ENCODE measurements at regions not wholly inside any gene's neighbourhood (a gene's known extent, or its start where the extent isn't known, plus 50 kb on each side); places are given as distances from the start of the nearest gene placed in this dataset.
"Not testable (repeated sequence)": the region's sequence is repeated elsewhere in the genome, so short reads cannot be mapped to it uniquely, and the experiment has no call there.

DNA sequence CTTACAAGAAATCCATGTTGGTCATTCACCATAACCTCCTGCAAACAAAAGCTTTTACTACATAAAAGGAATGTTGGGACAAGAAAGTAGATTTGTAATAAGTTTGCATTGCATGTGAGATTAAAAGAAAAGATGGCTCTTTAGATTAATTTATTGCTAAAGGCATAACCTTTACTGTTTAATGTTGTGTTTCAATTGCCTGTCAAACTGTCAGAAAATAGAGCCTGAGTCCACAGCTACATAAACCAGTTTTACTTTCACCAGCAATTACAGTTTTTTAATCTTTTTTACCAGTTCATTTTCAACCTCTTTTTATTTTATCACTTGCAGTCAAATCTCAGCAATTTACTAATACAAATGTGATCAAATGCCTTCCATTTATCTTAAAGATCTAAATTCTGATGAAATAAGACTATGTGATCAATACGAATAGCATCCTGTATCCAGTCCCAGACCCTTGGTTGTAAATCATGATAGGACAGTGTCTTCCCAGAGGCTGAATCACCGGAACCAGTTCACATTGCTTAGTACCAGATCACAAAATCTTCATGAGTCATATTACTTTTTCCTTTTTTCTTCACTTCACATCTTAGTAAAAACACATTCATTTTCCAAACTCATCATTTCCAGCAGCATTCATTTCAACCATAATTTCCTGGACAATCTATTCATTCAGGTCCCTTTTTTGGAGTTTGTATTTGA, 95.4 kb upstream of the FRG1 start:
- no peak overlapping the region for H3K4me2 ChIP-seq (ENCODE audit: low read length)
- no peak overlapping the region for H3K4me3 ChIP-seq (ENCODE audit: low read length)
- H4K20me1 ChIP-seq (ENCODE audit: control insufficient read depth, insufficient read depth, low read depth, low read length) = no peaks in the 10 kb centered on the region
- H3K79me2 ChIP-seq (ENCODE audit: control insufficient read depth, low read length) = no peaks in the 10 kb centered on the region
- H3F3A ChIP-seq (ENCODE audit: control insufficient read depth, insufficient read depth) = no peaks in the 10 kb centered on the region
- TF ChIP-seq, protein P1, sequence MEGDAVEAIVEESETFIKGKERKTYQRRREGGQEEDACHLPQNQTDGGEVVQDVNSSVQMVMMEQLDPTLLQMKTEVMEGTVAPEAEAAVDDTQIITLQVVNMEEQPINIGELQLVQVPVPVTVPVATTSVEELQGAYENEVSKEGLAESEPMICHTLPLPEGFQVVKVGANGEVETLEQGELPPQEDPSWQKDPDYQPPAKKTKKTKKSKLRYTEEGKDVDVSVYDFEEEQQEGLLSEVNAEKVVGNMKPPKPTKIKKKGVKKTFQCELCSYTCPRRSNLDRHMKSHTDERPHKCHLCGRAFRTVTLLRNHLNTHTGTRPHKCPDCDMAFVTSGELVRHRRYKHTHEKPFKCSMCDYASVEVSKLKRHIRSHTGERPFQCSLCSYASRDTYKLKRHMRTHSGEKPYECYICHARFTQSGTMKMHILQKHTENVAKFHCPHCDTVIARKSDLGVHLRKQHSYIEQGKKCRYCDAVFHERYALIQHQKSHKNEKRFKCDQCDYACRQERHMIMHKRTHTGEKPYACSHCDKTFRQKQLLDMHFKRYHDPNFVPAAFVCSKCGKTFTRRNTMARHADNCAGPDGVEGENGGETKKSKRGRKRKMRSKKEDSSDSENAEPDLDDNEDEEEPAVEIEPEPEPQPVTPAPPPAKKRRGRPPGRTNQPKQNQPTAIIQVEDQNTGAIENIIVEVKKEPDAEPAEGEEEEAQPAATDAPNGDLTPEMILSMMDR (IDR thresholded peaks at IDR 0.05; ENCODE audit: low read depth, low read length, poor library complexity, severe bottlenecking) = no peak
- no peak overlapping the region for H3K27ac ChIP-seq (ENCODE audit: low read depth, low read length)
- no peaks in the 10 kb centered on the region for H3K4me1 ChIP-seq (ENCODE audit: control insufficient read depth, low read length)
- H3K9me3 ChIP-seq (ENCODE audit: control insufficient read depth, insufficient read depth, low read length) = peaks cover 5% of the 10 kb centered on the region; the same call in 1 of the 2 replicates
- no peaks in the 10 kb centered on the region for H3K36me3 ChIP-seq (ENCODE audit: control insufficient read depth, low read length)
- H3K9me2 ChIP-seq (replicated peaks; ENCODE audit: control insufficient read depth, low read length) = no peaks in the 10 kb centered on the region
- no peaks in the 10 kb centered on the region for H3K27me3 ChIP-seq (ENCODE audit: control insufficient read depth, low read length)

DNA sequence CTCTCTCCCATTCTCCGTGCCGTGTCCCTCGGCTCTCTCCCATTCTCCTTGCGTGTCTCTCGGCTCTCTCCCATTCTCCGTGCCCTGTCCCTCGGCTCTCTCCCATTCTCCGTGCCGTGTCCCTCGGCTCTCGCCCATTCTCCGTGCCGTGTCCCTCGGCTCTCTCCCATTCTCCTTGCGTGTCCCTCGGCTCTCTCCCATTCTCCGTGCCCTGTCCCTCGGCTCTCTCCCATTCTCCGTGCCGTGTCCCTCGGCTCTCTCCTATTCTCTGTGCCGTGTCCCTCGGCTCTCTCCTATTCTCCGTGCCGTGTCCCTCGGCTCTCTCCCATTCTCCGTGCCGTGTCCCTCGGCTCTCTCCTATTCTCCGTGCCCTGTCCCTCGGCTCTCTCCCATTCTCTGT, 94.6 kb upstream of the FRG1 start:
- not testable (repeated sequence) for H3K9me2 ChIP-seq (replicated peaks; ENCODE audit: control insufficient read depth, low read length); H3K79me2 ChIP-seq (ENCODE audit: control insufficient read depth, low read length); H3F3A ChIP-seq (ENCODE audit: control insufficient read depth, insufficient read depth); H3K9me3 ChIP-seq (ENCODE audit: control insufficient read depth, insufficient read depth, low read length); H3K36me3 ChIP-seq (ENCODE audit: control insufficient read depth, low read length); H3K4me3 ChIP-seq (ENCODE audit: low read length); H3K4me2 ChIP-seq (ENCODE audit: low read length); H3K4me1 ChIP-seq (ENCODE audit: control insufficient read depth, low read length); H3K27ac ChIP-seq (ENCODE audit: low read depth, low read length); H4K20me1 ChIP-seq (ENCODE audit: control insufficient read depth, insufficient read depth, low read depth, low read length); H3K27me3 ChIP-seq (ENCODE audit: control insufficient read depth, low read length)

DNA sequence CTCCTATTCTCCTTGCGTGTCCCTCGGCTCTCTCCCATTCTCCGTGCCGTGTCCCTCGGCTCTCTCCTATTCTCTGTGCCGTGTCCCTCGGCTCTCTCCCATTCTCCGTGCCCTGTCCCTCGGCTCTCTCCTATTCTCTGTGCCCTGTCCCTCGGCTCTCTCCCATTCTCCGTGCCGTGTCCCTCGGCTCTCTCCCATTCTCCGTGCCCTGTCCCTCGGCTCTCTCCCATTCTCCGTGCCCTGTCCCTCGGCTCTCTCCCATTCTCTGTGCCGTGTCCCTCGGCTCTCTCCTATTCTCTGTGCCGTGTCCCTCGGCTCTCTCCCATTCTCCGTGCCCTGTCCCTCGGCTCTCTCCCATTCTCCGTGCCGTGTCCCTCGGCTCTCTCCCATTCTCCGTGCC, 94.1 kb upstream of the FRG1 start:
- H3K36me3 ChIP-seq (ENCODE audit: control insufficient read depth, low read length); H4K20me1 ChIP-seq (ENCODE audit: control insufficient read depth, insufficient read depth, low read depth, low read length); H3K9me3 ChIP-seq (ENCODE audit: control insufficient read depth, insufficient read depth, low read length); H3K27ac ChIP-seq (ENCODE audit: low read depth, low read length); H3K79me2 ChIP-seq (ENCODE audit: control insufficient read depth, low read length); H3K4me3 ChIP-seq (ENCODE audit: low read length); H3K27me3 ChIP-seq (ENCODE audit: control insufficient read depth, low read length); H3F3A ChIP-seq (ENCODE audit: control insufficient read depth, insufficient read depth); H3K9me2 ChIP-seq (replicated peaks; ENCODE audit: control insufficient read depth, low read length); H3K4me2 ChIP-seq (ENCODE audit: low read length); H3K4me1 ChIP-seq (ENCODE audit: control insufficient read depth, low read length): not testable (repeated sequence)

DNA sequence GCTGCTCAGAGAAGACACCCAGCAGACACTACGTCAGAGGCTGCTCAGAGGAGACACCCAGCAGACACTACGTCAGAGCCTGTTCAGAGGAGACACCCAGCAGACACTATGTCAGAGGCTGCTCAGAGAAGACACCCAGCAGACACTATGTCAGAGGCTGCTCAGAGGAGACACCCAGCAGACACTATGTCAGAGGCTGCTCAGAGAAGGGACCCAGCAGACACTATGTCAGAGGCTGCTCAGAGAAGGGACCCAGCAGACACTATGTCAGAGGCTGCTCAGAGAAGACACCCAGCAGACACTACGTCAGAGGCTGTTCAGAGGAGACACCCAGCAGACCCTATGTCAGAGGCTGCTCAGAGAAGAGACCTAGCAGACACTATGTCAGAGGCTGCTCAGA, 92.0 kb upstream of the FRG1 start:
- H3K9me3 ChIP-seq (ENCODE audit: control insufficient read depth, insufficient read depth, low read length); H3K4me1 ChIP-seq (ENCODE audit: control insufficient read depth, low read length); H3K27ac ChIP-seq (ENCODE audit: low read depth, low read length); H3K4me2 ChIP-seq (ENCODE audit: low read length); H3K4me3 ChIP-seq (ENCODE audit: low read length); H3K9me2 ChIP-seq (replicated peaks; ENCODE audit: control insufficient read depth, low read length); H4K20me1 ChIP-seq (ENCODE audit: control insufficient read depth, insufficient read depth, low read depth, low read length); H3K27me3 ChIP-seq (ENCODE audit: control insufficient read depth, low read length); H3K79me2 ChIP-seq (ENCODE audit: control insufficient read depth, low read length); H3F3A ChIP-seq (ENCODE audit: control insufficient read depth, insufficient read depth); H3K36me3 ChIP-seq (ENCODE audit: control insufficient read depth, low read length): not testable (repeated sequence)

DNA sequence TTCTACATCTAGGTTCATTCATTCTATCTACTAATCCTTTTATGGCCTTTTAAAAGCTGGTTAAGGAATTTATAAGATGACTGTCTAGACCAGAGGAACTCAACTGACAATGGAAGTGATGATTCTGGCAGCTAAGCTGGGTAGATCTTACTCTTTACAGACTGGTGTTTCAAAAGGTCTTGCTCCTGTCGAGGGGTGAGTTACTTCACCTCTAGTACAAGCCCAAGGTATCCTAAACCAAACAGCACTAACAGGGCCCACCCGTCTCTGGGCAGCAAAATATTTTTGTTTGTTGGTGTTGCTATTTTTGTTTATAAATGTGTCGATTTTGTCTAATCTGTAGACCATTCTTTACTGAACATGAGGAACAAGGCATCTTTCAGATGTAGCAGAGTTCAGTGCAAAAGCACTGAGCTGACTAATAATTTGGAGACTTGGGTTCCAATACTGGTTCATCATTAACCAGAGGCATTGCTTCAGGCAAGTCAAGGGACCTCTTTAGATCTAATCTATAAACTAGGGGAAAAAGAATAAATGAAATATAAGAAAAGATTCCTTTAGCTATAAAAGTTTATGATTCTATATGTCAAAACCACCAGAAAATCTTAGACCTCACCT, 90.3 kb upstream of the FRG1 start:
- Histone ChIP-seq H3K4me2 (ENCODE audit: low read length) (no peak overlapping the region), H3F3A (ENCODE audit: control insufficient read depth, insufficient read depth) (no peaks in the 10 kb centered on the region), H3K4me3 (ENCODE audit: low read length) (no peak overlapping the region), H3K27ac (ENCODE audit: low read depth, low read length) (no peak overlapping the region), H3K79me2 (ENCODE audit: control insufficient read depth, low read length) (no peaks in the 10 kb centered on the region), H3K4me1 (ENCODE audit: control insufficient read depth, low read length) (no peaks in the 10 kb centered on the region), H3K9me2 (replicated peaks; ENCODE audit: control insufficient read depth, low read length) (no peaks in the 10 kb centered on the region), H4K20me1 (ENCODE audit: control insufficient read depth, insufficient read depth, low read depth, low read length) (no peaks in the 10 kb centered on the region), H3K27me3 (ENCODE audit: control insufficient read depth, low read length) (no peaks in the 10 kb centered on the region), H3K9me3 (ENCODE audit: control insufficient read depth, insufficient read depth, low read length) (peaks cover 5% of the 10 kb centered on the region; the same call in 1 of the 2 replicates), H3K36me3 (ENCODE audit: control insufficient read depth, low read length) (no peaks in the 10 kb centered on the region)
- no peak for TF ChIP-seq EZH2phosphoT487 (IDR thresholded peaks at IDR 0.05; ENCODE audit: borderline replicate concordance, low read length)
- TF ChIP-seq, protein P1 (IDR thresholded peaks at IDR 0.05; ENCODE audit: low read depth, low read length, poor library complexity, severe bottlenecking) = no peak

Data from DOHH2 (cell line).